ENCODE measurements at regions not wholly inside any gene's neighbourhood (a gene's known extent, or its start where the extent isn't known, plus 50 kb on each side); places are given as distances from the start of the nearest gene placed in this dataset.

DNA sequence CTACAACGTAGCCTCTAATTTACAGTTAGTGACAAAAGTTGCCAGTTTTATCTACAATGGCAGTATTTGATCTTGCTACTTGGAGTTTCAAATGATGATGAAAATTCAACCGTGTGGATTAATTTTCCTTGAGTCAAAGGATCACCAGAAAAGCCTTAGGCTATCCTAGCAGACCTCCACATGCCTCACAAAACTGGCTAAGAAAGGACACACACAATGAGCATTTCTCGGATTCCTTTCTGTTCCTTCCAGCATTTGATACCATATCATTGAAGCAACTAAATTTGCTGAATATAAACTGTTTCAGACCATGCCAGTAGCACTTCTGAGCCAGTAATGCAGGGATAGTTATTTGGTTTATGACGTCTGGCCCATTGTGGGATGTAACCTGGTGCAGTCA, 587.4 kb upstream of the MDFIC2 start:
- DNase-seq (ENCODE audit: low read depth, low spot score), result peak; percentile 5

DNA sequence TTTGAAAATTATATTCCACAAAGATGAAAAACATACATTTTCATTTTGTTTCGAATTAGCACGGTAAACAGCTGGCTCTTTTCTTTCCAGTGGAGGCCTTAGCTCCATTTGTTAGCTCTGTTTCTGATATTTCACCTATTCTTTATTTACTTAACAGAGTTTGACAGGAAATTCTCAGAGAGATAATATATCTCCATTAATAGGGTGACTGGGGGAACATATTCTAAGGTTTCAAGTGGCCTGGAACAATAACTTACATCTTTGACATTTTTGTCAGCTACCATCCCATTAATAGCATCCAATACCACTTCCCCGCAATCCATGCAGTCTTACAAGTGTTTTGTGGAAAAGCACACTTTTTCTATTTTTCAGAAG, 577.6 kb upstream of the MDFIC2 start:
- no peak for DNase-seq (ENCODE audit: low read depth, low spot score)

GRCh38 chr3:70889162-70890019, 577.0 kb upstream of the MDFIC2 start:
- DNase-seq (ENCODE audit: low read depth, low spot score), result no peak

- no peak for DNase-seq (ENCODE audit: low read depth, low spot score)
Measured at GRCh38 chr3:70885636-70886035, 573.2 kb upstream of the MDFIC2 start.

GRCh38 chr3:70882104-70882503, 569.7 kb upstream of the MDFIC2 start:
- no peak for DNase-seq (ENCODE audit: low read depth, low spot score)

GRCh38 chr3:70880421-70880820, 568.0 kb upstream of the MDFIC2 start:
- no peak for DNase-seq (ENCODE audit: low read depth, low spot score)

DNA sequence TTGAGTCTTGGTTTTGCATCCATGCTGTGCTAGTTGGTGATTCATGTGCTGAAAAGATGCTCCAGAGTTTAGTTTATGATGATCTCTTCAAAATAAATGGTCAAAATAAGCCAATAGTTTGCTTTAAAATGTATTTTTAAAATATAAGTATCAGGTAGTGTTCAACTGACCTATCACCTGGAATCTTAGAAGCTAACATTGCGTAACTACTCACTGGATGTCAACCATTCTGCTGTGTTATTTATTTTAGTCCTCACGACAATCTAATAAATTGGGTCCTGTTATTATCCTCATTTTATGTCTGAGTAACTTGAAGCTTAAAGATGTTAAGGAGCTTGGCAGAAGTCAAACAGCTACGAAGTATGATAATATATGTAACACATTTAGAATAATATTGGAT, 563.7 kb upstream of the MDFIC2 start:
- no peak for DNase-seq (ENCODE audit: low read depth, low spot score)

- no peak for DNase-seq (ENCODE audit: low read depth, low spot score)
Measured at GRCh38 chr3:70874196-70874595, 561.8 kb upstream of the MDFIC2 start.

DNA sequence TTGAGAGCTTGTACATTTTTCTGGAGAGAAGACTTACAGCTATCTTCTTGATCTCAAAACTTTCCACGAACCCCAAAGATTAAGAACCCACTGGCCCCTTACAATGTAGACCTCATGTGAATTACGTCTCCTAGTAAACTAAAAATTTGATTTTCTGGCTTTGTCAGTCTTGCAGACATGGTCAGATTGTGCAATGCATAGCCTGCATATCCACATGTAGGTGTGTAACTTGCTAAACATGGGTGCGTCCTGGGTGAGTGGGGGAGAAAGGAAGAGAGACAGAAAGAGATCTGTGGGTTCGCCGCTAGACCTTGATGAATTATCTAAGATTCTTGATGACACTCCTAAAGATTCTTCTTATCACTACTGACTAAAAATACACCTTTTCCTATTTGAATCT, 561.2 kb upstream of the MDFIC2 start:
- no peak for DNase-seq (ENCODE audit: low read depth, low spot score)

DNA sequence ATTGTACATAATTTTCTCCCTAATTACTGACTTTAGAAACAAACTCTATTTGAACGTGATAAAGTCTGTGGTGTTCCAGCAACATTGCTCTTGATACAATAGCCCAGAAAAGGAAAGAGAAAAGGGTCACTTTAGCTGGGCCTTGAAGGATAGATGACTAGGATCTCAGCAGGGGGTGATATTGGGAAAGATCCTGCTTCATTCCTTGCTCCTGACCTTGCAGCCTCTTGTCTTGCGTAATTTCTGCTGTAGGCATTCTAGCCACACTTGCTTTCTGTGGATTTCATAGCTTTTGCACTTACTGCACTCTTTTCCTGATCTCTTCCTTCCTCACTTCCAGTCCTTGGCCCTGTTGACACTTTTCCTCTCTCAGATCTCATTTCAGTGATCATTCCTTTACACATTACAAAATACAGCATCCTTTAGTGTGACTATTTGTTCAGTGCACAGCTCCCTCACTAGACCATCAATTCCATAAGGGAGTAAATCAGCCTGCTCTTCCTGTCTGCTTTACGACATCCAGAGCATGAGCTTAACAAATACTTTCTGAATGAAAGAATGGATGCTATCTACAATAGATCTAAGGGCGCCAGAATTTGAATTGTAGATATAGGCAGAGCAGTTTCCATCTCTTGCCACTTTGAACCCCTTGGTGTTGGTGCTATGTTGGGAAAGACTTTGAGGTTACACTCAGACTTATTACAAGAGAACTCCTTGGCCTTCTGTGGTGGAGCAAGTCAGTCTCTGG, 559.6 kb upstream of the MDFIC2 start:
- DNase-seq (ENCODE audit: low read depth, low spot score), result peak; percentile 17

DNA sequence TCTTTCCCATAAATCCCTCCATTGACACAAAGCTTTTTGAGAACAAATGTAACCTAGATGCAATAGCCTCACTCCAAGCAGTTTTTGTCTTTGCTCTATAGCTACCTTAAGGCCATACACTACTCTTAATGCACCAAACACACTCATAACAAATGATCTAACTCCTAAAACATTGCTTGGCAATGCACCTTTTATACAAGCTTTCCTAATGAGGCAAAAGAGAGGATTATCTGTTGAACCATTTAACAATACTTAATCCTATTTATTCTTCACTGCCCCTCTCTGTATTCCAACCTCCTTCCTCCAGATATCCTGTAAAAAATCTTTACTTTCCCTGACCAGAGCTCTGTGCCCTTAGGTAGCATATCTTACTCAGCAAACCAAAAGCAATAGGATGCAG, 558.1 kb upstream of the MDFIC2 start:
- DNase-seq (ENCODE audit: low read depth, low spot score), result no peak

GRCh38 chr3:70868561-70868960, 556.1 kb upstream of the MDFIC2 start:
- DNase-seq (ENCODE audit: low read depth, low spot score), result no peak

GRCh38 chr3:70863049-70863448, 550.6 kb upstream of the MDFIC2 start:
- DNase-seq (ENCODE audit: low read depth, low spot score), result no peak

- no peak for DNase-seq (ENCODE audit: low read depth, low spot score)
Measured at GRCh38 chr3:70861855-70862254, 549.4 kb upstream of the MDFIC2 start.

DNA sequence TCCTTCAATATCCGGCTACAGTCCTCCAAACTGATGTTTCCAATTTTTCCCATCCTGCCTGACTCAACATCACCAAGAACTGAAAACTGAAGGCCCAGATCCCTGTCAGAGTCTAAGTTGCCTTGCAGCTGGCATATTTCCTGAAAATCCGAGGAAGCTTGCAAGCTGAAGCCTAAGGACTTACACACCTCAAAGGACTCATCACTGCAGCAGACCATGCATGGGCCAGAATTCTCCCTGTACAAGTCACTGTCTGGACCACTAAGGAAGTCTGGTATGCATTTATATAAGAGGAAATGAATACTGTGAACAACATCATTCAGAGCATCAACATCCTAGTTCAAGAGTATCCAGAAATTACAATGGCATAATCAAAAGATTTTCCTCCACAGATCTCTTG, 548.8 kb upstream of the MDFIC2 start:
- DNase-seq (ENCODE audit: low read depth, low spot score), result peak; percentile 40

DNA sequence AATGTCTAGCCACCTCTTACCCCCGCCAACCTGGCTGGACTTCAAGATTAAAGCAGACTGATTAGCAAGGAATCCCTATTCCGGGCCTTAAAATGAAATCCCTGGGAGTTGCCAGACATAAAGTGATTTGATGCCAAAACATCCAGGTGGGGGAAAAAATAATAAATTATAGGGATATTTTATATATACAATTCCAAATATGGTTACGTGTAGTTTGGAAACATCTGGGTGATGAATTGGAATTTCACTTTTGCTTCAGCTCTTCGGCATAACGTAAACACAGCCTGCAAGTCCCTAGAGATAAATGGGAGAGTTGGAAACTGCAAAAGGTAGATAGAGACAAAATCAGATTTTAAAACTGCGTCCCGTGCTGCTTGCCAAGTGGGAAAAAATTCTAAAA, 545.5 kb upstream of the MDFIC2 start:
- peak; percentile 39 for DNase-seq (ENCODE audit: low read depth, low spot score)

GRCh38 chr3:70856414-70857162, 544.1 kb upstream of the MDFIC2 start:
- peak; percentile 42 for DNase-seq (ENCODE audit: low read depth, low spot score)

DNA sequence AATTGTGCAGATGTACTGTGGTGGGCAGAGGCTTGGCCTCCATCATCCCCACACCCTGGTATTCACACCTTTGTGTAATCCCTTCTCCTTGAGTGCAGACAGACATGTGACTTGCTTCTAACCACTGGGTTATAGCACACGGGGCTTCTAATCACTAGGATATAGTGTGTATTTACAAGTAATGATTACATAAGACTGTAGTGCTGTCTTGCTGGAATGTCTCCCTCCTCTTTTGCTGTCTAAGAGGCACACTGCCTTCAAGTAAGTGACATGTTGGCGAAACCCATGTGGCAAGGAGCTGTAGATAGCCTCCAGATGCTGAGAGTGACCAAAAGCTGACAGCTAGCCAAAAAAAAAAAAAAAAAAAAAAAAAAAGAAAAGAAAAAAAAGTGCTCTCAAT, 542.7 kb upstream of the MDFIC2 start:
- DNase-seq (ENCODE audit: low read depth, low spot score), result no peak

- no peak for DNase-seq (ENCODE audit: low read depth, low spot score)
Measured at GRCh38 chr3:70854108-70854507, 541.7 kb upstream of the MDFIC2 start.

GRCh38 chr3:70853161-70853944, 540.9 kb upstream of the MDFIC2 start:
- DNase-seq (ENCODE audit: low read depth, low spot score), result no peak

DNA sequence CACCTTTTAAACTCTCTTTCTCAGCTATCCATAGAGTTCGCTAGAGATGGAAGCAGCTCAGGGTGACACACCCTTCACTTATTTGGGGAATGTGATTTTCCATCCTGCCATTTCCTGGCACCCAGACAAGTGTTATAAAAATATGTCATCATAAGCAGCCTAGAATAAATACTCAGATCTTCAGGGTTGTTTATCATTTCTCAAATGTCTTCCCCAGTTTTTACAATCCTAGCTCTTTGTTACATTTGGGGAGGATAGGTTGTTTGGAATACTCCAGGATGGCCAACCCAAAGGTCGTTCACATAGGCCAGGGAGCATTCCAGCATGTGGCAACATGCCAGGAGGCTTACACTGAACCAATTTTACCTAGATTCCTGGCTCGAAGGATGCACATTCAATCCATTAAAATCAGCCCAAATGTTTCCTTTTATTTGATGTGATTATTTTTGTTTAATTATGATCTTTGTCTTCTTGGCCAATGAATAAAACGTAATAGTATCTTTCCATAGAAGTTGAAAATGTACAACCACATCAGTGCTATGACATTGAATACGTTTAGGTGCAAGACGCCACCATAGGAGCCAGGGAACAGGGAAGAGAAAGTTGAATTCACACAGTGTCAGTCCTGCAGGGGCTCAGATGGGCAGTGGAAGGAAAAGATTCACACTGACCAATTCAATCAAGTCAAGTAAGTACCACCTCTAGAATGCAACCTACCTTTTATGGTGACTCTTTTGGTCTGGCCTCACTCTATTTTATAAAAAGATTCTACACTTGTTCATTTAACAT, 537.7 kb upstream of the MDFIC2 start:
- DNase-seq (ENCODE audit: low read depth, low spot score), result peak; percentile 79
